ENCODE measurements at regions not wholly inside any gene's neighbourhood (a gene's known extent, or its start where the extent isn't known, plus 50 kb on each side); places are given as distances from the start of the nearest gene placed in this dataset.

DNA sequence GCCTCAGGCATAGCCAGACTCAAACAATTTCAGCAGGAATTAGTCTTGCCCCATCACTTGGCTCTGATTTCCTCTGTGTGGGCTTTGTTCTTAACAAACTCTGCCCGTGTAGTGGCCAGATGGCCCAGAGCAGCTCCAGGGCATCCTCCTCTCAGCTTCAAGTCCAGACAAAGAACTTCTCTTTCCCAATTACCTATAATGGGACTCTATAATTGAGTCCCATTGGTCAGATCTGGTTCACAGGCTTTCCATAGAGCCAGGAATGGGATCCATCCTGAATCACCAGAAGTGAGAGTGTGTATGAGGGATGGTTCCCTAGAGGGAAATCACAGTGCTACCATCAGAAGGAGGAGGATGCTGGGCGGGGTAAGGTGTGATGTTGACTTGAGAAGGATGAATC, 515.8 kb downstream of the KIF4B start:
- TF ChIP-seq, protein P1, sequence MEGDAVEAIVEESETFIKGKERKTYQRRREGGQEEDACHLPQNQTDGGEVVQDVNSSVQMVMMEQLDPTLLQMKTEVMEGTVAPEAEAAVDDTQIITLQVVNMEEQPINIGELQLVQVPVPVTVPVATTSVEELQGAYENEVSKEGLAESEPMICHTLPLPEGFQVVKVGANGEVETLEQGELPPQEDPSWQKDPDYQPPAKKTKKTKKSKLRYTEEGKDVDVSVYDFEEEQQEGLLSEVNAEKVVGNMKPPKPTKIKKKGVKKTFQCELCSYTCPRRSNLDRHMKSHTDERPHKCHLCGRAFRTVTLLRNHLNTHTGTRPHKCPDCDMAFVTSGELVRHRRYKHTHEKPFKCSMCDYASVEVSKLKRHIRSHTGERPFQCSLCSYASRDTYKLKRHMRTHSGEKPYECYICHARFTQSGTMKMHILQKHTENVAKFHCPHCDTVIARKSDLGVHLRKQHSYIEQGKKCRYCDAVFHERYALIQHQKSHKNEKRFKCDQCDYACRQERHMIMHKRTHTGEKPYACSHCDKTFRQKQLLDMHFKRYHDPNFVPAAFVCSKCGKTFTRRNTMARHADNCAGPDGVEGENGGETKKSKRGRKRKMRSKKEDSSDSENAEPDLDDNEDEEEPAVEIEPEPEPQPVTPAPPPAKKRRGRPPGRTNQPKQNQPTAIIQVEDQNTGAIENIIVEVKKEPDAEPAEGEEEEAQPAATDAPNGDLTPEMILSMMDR (IDR thresholded peaks at IDR 0.05; ENCODE audit: low read depth, low read length): no peak
- DNase-seq (ENCODE audit: extremely low read depth, low read depth): no peak

DNA sequence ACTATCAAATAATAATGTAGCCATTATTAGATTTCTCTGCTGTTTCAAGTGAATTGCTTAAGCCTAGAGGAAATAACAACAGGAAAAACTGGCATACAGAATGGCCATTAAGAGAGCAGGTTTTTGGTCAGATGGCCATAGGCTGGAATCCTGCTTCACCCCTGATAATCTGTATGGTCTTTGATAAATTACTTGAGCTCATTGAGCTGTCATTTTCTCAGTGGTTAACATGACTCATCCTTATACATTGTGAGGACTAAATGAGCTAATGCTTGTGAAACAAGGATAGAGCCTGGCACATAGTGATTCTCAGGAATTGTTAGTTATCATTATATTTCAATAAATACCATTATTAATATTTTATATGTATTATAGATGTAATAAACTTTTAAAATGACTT, 516.5 kb downstream of the KIF4B start:
- DNase-seq (ENCODE audit: extremely low read depth, low read depth): no peak
- TF ChIP-seq, protein P1 (IDR thresholded peaks at IDR 0.05; ENCODE audit: low read depth, low read length): no peak

DNA sequence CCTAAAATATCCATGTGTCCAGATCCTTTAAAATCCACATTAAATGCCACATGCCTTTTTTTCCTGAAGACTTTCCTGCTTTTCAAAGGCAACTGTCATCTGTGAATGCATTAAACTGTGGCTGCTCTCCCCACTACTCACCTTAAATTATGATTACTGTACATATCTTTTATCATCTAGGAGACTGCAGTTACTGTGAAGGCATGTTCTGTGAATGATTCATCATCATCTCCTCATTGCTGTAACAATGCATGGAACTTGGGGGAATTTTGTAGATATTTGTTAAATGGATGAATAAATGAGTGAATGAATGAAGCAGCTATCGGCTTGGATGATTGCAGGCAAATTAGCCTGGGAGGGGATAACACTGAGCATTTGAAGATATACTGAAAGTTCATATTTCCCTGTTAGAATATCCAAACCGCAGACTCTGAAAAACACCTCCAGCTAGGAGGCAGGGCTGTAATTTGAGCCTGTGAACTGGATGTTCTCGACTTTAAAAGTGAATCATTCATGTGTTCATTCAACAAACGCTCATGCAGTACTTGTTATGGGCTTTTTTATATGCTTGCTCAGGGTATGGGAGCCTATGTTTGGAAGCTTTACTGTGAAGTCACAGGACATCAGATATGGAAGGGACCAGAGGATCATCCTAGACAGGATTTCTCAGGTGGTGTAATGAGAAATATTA, 519.2 kb downstream of the KIF4B start:
- DNase-seq (ENCODE audit: extremely low read depth, low read depth): no peak
- TF ChIP-seq, protein P1 (IDR thresholded peaks at IDR 0.05; ENCODE audit: low read depth, low read length): no peak

DNA sequence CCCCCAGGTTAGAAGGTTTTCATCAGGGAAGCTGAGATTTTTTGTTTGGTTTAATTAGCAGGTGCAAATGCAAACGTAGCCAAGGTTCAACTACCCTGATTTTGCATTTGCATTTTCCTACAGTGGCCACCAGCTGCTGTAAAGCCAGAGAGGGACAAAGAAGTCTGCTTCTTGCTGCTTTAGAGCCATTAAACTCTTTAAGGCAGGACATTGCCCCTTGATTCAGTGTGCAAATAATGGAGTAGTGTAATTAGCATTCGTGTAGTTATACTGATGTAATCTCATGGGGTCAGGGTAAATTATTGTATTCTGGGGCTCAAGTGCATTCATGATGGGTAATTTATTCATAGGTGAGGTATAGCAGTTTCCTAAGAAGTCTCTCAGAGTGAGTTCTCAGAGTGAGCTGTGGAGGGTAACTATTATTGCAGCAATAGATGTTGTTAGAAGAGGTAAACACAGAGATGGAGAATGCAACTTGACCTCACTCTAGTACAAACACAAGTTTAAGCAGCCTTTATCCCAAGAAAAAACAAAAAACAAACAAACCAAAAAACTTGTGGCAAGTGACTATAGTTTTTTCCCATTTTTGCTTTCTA, 526.5 kb downstream of the KIF4B start:
- DNase-seq (ENCODE audit: extremely low read depth, low read depth): no peak
- TF ChIP-seq, protein P1 (IDR thresholded peaks at IDR 0.05; ENCODE audit: low read depth, low read length): no peak

DNA sequence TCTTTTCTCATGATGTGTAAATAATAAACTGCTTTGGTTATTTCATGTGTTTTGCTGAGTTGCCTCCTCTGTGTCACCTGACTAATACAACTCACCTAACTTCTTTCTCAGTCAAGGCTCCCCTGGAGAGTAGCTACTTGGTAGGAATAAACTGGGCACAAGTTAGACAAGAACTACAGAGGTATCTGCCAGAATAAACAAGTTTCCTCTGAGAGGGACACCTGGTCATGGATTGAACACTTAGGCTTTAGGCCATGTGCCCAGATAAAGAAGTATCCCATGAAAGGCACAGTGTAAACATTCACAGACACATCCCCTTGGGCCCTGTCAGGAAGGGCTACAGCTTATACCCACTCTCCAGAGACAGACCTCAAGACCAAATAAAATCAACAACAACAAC, 532.5 kb downstream of the KIF4B start:
- no peak for DNase-seq (ENCODE audit: extremely low read depth, low read depth)
- TF ChIP-seq, protein P1 (IDR thresholded peaks at IDR 0.05; ENCODE audit: low read depth, low read length): no peak

DNA sequence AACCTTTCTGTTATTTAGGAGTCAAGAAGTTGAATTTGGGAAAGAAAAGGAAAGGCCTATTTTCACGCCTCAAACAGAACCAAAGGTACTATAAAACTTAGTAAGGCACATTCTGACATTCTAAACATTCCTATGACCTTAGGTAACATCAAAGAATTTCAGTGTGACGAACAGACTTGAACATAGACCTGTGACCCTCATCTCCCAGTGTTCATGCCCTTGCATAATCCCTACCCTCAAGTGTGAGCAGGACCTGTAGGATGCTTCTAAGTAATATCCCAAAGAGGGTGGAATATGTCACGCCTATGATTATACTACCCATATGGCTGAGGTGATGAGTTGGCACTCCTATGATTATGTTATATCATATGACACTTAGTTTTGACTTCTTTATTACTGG, 540.9 kb downstream of the KIF4B start:
- TF ChIP-seq, protein P1 (IDR thresholded peaks at IDR 0.05; ENCODE audit: low read depth, low read length): no peak
- DNase-seq (ENCODE audit: extremely low read depth, low read depth): no peak

DNA sequence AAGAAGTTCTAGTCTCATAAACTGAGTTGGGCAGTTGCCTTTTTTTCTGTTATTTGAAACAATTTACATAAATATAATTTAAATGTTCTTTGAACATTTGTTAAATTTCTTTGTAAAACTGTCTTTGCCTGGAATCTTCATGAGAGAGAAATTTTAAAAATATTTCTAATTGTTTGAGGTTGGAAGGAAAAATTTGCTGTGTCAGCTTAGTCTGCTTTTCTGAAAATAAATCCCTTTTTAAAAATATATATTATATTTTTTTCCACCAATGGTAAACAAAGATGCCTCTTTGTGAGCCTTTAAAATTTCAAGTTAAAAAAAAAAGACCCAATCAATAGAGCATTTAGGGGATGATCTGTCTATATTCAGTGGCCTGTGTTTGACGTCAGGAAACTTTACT, 542.7 kb downstream of the KIF4B start:
- TF ChIP-seq, protein P1 (IDR thresholded peaks at IDR 0.05; ENCODE audit: low read depth, low read length): no peak
- DNase-seq (ENCODE audit: extremely low read depth, low read depth): no peak

Data from AG09319 (cell line).